ENCODE measurements at regions not wholly inside any gene's neighbourhood (a gene's known extent, or its start where the extent isn't known, plus 50 kb on each side); places are given as distances from the start of the nearest gene placed in this dataset.

DNA sequence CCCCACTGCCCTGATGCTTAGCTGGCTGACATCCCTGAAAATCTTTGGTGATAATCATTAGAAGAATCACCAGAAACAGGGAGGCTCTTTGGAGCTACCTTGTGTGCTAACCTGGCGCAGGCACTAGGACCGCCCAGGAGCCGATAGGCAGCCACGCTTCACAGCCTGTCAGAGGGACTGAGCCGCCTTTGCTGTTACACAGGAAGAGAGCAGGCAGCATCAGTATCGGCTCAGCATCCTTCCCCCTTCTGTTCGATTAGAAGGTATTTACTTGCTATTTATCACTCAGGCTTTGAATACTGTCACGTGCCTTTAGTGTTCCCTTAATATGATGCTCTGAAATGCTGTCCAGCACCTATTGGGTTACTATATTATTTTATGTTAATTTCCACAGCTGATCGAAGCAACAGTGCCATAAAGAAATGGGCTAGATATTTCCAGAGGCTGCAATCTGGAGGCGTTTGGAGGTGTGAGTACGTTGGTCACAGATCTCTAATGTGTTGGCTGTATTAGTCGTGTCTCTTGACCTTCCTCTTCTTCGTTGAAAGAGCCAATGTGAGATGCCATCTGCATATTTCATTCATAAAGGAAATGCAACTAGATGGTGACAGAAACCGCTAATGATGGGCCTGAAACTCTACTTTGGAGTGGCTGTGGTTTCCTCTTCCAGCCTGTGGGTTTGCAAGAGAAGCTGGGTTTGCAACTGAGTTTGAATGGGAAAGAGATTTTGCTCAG lies 110.4 kb upstream of the RAB27B start:
- DNase-seq (ENCODE audit: low spot score), result no peak

DNA sequence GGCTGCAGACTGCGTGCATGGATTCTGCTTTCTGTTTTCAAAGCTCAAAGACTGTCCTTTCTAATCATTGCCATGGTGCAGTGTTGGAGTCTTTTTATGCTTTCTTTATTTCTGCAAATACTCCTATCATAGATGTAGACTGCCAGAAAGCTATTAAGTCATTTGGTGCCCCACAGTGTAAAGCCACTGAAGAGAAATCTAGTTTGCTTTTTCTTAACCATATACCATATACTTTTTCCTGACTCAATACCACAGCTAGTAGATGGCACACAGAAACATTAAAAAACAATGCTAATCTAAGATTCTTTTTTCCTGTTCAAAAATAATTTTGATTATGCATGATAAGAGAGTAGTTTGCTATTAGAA lies 109.9 kb upstream of the RAB27B start:
- DNase-seq (ENCODE audit: low spot score), result no peak

DNA sequence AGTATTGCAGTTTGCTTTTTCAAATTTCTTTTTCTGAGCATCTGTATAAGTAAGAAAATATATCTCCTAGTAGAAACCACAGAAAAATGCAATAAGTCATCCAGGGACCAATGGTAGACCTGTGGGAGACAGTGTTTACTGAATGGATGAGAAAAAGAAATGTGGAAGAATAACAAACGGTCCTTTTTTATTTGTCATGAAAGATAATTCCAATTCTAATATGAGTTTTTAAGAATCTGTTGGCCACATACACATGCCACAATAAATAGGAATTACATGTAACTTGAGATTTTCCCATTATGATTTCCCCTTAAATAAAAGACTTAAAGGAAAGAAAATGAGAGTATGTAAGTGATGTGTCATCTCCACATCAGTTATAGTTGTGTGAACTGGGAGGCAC lies 107.7 kb upstream of the RAB27B start:
- no peak for DNase-seq (ENCODE audit: low spot score)

DNA sequence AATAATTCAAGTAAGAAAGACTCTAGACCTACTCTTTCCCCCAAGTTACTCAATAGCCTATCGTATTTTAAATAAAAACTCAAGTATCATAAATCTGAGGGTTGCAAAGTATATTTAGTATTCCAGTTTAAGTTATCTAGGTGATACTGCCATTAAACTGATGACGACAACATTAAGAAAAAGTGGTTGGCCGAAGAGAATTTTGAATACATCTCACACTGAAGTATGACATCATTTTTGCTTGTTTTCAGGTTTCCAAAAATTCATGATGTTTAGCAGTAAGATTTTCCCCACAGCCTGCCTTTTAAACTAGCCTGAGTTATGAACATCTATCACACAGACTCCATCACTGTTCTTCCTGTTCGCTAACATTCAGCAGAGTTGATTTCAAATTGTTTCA lies 102.1 kb upstream of the RAB27B start:
- DNase-seq (ENCODE audit: low spot score), result no peak

DNA sequence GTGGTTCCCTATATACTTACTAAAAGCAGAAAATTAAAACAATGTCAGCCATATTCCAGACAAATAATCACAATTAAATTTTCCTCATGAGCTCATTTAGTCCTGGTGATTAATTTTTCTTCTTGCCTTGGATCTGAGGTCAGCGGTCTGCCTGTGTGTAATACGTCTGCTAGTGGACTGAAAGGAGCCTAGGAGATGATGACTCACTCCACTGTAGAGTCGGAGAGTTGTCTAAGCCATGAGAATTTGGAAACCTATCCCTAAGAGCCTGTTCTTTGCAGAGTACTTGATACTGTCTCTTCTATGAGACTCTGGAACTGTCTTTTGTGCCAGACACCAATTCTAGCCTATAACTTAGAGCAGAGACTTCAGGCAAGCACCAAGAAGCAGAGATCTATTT lies 94.2 kb upstream of the RAB27B start:
- no peak for DNase-seq (ENCODE audit: low spot score)

DNA sequence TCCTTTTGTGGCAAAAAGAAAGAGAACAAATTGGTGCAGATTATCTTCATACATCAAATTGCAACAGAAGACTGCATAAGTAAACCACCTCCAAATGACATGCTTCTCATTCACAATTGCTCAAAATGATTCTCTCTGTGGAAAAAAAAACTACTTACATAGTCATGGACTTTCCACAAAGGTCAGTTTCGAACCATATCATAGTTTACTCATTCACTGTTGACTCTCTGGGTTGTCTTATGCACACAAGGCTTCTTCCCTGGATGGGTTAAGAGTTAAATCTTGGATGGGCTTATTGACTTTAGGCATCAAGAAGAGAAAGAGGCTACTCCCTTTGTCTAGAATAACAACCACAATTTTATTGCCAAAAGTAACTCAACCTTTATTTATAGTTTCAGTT lies 91.3 kb upstream of the RAB27B start:
- DNase-seq (ENCODE audit: low spot score), result no peak

DNA sequence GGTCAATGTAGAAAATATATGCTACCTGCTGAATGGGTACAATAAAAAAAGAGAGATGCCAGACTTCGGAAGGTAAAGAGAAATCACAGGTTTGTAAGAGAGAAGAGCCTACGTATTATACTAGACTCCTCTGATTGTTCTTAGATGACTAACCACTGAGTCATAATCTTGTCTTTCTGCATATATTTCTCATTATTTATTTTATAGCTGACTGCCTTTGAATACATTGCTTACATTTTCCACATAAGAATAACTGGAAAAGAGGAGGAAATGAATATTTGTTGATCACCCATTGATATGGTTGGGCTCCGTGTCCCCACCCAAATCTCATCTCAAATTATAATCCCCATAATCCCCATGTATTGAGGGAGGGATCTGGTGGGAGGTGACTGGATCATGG lies 90.3 kb upstream of the RAB27B start:
- DNase-seq (ENCODE audit: low spot score), result no peak

DNA sequence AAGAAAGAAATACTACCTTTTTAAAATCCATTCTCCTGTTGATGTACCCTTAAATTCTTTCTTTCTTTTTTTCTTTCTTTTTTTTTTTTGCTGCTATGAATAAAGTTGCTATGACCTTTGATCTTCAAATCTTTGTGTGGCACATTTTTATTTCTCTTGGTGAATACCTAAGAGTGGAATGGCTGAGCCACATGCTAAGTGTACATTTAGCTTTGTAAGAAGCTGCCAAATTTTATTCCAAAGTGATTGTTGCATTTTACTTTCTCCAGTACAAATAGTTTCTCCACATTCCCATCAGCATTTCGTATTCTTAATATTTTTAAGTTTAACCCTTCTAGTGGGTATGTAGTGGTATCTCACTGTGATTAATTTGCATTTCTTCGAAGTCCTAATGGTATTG lies 88.8 kb upstream of the RAB27B start:
- DNase-seq (ENCODE audit: low spot score), result no peak

DNA sequence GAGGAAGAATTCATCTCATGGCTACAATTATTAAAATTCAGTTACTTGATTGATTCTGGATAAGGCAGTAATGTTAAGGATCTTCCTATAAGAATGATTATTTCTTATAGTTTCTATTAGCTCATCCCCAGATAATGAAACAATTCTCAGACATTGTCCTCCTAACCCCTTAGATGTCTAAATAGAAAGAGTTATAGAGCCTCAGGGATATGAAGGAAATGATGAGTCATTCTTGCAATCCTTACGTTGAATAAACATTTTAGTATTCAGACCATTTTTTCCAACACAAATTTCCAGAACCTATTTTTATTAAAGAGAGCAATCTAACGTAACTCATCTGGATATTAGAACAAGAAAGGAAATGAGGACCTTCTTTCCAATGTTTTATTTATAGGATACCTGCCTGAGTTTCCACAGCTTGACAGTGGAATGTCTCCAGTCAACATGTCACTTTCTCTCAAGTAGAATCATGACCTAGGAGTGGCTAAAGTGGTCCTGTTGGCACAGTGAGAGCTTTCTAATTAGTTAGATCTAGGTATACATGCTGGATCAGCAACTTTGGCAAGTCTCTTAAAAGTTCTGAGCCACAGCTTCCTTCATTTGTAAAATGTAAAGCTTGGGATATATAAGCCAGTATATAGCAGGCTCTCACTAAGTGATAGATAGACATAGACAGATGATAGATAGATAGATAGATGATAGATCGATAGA lies 88.0 kb upstream of the RAB27B start:
- no peak for DNase-seq (ENCODE audit: low spot score)

DNA sequence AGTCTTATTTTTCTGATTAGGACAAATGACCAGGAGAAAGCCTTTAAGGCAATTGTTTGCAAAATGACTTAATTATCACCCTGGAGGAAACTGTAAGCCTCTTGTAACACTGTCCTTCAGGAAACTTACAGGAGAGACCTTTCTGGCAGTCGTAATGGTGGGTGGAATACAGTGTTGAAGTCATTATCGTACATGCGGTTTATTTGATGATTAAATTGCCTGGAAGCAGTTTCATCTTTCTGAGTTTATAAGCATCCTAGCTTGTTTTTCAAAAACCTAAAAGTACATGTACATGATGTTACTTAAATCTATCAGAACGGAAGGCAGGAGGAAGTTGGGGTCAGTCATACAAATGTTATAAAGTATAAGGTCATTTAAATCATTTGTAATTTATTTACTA lies 86.2 kb upstream of the RAB27B start:
- no peak for DNase-seq (ENCODE audit: low spot score)

DNA sequence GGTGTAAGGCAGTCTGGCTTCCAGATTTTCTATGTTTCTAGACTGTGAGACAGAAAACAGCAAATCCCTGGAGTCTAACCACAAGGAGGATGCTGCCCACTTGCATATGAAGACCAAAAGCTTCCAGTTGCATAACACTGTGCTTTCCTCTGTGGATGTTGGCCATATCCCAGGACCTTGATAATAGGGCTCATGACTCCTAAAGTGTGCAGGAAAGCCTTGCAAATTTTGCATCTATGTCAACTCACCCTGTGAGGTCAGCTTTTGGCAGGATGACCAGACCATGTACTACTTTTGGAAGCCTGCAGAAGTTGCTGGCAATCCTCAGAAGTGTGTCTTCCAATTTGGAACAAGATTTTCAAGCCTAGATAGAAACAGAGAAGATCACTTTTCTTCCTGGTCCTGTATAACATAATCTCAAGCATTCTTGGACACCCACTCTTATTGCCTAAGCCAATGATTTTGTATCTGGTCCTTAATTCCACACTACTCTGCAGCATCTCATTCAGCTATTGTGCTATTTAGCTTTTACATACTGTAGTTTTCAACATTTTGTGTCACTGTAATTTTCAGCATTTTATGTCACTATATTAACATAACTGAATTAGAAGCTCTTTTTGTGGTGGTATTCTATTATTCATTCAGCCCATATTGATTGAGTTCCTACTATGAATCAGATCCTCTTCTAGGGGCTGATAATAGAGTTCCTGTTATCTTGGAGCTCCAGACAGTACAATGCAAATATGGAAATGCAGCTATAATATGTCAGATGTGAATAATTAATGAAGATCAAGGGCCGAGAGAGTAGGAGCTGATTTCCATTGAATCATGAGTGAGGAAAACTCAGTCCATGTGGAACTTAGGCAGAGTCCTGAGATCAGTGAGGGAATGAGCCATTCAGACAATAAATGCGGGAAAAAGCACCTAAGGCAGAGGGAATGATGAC lies 85.3 kb upstream of the RAB27B start:
- DNase-seq (ENCODE audit: low spot score), result no peak

DNA sequence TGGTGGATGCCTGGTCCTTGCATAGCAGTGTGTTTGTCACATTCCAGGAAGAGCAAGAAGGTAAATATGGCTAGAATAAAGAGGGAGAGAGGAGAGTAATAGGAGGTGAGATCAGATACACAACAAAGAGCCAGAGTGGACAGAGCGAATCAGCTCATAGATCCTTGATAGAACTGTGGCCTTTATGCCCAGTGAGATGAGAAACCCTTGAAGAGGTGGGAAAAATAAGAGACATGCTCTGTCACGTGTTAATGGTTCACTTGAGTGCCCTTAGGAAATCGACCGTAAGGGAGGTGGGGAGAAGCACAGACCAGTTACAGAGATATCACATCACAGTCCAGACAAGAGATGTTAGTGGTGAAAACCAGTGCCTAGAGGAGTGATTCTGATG lies 84.7 kb upstream of the RAB27B start:
- DNase-seq (ENCODE audit: low spot score), result no peak

DNA sequence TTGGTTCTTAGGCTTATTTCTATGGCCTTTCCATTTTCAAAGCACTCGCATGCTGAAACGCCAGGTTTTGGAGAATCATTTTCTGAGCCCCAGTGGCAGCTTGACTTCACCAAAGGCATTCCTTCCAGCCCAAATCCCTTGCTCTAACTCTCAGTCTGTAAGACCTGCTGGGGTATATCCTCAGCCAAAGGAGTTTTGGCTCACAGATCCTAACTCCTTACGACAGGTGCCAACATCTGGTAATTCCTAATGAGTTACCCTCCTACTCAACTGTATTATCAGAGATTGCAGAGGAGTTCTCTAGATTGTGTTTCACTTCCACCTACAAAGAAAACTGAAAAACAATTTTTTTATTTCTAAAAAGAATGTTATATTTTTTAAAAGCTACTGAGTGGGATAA lies 79.0 kb upstream of the RAB27B start:
- DNase-seq (ENCODE audit: low spot score), result no peak

DNA sequence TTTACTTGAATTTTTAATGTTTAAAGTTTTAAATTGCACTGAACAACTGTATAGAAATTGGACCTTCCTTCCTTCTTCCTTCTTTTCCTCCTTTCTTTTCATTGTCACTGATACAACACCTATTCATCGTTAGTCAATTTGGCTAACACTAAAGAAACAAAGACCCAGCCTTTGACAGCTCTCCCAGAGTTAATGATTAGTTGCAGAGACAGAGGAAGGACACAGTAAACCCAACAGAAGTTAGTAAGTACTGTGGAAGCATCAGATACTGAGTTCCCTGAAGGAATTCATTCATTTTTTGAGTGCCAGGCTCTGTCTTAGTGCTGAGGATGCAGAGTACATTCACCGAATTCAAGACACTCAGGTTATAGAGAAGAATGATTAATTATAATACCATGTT lies 77.9 kb upstream of the RAB27B start:
- DNase-seq (ENCODE audit: low spot score), result no peak

DNA sequence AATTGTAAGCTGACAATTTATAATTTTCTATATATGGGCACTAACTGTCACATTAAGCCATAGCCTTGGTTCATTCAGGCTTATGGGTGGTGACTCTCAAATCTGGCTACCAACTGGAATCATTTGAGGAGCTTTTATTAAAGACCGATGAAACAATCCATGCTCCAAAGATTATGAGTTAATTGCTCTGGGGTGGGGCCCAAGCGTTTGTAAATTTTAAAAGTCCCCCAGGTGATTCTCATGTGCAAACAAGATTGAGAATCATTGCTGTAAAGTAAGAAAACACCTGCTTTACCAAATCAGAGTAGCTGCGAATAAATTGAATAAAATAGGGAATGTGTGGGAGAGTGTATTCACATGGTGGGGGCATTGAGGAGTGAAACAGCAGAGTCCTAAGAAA lies 76.1 kb upstream of the RAB27B start:
- no peak for DNase-seq (ENCODE audit: low spot score)

DNA sequence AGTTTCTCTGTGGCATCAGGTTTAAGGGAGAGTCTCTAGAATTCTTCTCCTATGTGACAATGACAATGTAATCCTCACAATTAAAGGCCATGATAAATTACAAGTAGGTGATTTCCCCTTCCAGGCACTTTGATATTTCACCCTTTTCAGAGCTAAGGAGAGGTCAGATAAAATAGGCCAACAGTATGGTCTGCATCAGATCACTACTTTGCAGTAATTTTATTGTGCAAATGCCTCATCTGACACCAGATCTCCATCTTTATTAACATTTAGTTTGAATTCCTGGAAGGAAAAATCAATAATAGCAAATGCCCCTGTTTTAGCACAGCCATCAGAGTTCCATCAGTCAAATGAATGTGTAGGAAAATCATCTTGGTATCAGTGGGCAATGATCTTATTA lies 72.8 kb upstream of the RAB27B start:
- no peak for DNase-seq (ENCODE audit: low spot score)

DNA sequence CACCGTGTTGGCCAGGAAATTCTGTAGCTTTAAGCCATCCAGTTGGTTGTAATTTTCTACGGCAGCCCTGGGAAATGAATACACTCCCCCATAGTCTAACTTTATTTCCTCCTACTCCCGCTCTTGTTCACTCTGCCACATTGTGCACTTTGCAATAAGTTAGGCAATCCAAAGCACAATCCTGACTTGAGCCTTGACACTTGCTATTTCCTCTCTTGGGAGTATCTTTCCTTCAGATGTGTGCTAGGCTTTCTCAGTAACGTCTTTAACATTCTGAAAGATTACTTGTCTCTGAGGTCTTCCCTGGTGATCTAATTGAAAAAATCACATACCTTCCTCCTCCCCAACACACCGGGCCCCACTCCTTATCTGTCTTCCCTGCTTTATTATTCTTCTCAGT lies 65.9 kb upstream of the RAB27B start:
- no peak for DNase-seq (ENCODE audit: low spot score)

DNA sequence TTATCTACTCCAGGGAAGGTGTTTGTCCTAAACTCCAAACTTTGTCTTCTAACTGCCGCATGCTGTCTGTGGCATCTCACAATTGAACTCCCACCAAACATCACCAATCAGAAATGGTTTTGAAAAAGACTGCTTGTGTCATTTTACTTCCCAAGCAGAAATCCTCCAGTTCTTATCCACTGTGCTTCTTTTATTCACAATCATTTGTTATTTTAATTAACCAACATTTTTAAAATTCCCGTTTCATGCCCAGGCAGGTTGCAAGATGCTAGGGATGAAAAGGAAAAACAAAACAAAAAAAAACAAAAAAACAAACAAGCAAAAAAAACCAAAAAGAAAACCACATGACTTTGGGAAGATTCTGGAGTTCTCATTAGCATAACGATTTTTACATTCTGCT lies 63.5 kb upstream of the RAB27B start:
- no peak for DNase-seq (ENCODE audit: low spot score)

DNA sequence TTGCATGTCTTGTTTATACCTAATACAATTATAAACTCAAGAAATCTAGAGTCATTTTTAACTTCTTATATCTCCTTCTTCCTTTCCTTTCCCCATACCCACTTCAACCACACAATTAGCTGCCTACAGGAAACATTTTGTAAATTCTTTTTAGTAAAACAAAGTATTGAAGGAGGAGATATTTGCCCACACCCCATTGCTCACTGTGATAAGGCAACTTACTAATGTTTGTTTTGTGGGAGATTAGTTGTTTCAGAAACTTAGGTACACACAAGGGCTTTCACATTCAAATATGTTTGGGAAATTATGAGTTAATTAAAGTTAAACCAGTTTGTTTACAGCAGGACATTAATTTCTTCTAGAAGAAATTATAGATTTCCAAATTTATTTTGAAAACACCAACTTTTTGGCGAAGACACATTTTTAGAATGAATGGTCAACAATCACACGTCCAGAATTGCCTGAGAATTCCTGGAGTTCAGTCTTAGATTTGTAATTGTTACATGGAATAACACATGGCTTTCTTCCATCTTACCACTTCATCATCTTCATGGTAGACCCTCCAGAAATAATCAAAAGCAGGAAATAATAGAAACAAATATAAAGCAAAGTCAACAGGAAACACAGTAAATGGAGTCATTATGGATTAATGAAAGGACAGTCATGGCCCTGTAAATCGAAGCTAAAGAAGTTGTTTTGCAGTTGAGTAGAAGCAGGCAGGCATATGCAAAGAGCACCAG lies 62.5 kb upstream of the RAB27B start:
- DNase-seq (ENCODE audit: low spot score), result no peak

DNA sequence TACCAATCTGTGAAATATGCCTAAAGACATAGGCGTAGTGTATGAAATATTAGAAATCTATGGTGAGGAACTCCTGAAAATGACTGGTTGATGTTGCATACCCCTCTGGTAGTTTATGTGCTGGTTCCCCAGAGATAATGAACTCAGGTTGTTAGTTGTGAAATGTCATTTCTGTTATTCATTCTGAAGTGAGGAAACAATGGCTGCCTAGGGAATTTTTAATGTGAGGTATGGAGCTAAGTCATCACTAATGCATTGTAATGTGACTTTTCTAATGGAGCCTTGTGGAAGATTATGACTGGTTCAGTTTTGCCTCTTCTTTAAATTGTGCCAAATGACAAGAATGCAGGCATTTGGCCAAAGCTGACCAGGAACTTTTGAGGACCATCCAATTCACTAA lies 61.6 kb upstream of the RAB27B start:
- DNase-seq (ENCODE audit: low spot score), result no peak

DNA sequence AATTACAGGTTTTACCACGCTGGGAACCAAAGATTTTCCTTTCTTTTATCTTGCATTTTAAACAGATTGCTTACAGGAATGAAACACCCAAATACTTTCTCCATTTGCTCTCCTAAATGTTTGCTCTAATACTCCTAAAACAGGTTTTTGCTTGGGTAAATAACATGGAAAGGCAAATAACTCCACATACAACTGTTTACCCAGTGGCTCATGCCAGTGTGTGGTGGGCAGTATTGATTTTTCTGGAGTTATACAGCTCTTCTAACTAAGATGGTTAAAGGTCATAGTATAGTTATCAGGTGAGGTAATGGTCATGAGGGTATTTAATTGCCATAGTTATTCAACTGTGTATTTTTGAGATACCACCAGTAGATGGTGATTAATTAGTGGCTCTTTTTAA lies 61.2 kb upstream of the RAB27B start:
- DNase-seq (ENCODE audit: low spot score), result no peak

Data from HuH-7 (cell line).